HTR-8/SVneo (cell line): ENCODE measurements at regions not wholly inside any gene's neighbourhood (a gene's known extent, or its start where the extent isn't known, plus 50 kb on each side); places are given as distances from the start of the nearest gene placed in this dataset.
A peak's percentile ranks its signal among the peaks of the same experiment; 100 is the strongest.

Experiments used
- DNase-seq: peaks from one replicate; pipeline ENCODE4 v3.0.0; 2011; ENCODE audit warnings: low spot score, mixed read lengths; ENCODE audit not compliant: insufficient read length
- FAIRE-seq: peaks from 2 replicates; lab custom pipeline; 2011; peaks lifted over from hg19 to GRCh38; lab: Jason Lieb, UNC

GRCh38 chr1:229109320-229109761, 161.6 kb upstream of the RAB4A start:
- FAIRE-seq (no peak), DNase-seq (no peak)

GRCh38 chr1:229110986-229111385, 159.9 kb upstream of the RAB4A start:
- FAIRE-seq (no peak), DNase-seq (no peak)

- FAIRE-seq (no peak), DNase-seq (no peak)
These were observed 159.1 kb upstream of the RAB4A start for GRCh38 chr1:229111703-229112319.

GRCh38 chr1:229112832-229113548, 157.9 kb upstream of the RAB4A start:
- FAIRE-seq (no peak), DNase-seq (no peak)

GRCh38 chr1:229114315-229114714, 156.6 kb upstream of the RAB4A start:
- DNase-seq: peak; percentile 22
- FAIRE-seq: no peak

GRCh38 chr1:229114850-229115365, 156.0 kb upstream of the RAB4A start:
- DNase-seq: peak; percentile 39
- no peak for FAIRE-seq

GRCh38 chr1:229116114-229116513, 154.8 kb upstream of the RAB4A start:
- DNase-seq: no peak
- FAIRE-seq: no peak

- FAIRE-seq (no peak), DNase-seq (no peak)
These were observed 153.1 kb upstream of the RAB4A start for GRCh38 chr1:229117664-229118300.

GRCh38 chr1:229118477-229119061, 152.3 kb upstream of the RAB4A start:
- DNase-seq (no peak), FAIRE-seq (no peak)

GRCh38 chr1:229119161-229119560, 151.8 kb upstream of the RAB4A start:
- DNase-seq: no peak
- no peak for FAIRE-seq

GRCh38 chr1:229119876-229120275, 151.0 kb upstream of the RAB4A start:
- no peak for DNase-seq
- FAIRE-seq: no peak

- no peak for FAIRE-seq
- no peak for DNase-seq
These were observed 149.0 kb upstream of the RAB4A start for GRCh38 chr1:229121845-229122436.

- DNase-seq: no peak
These were observed 148.3 kb upstream of the RAB4A start for GRCh38 chr1:229122606-229123005.

GRCh38 chr1:229124116-229124515, 146.8 kb upstream of the RAB4A start:
- FAIRE-seq (no peak), DNase-seq (no peak)

More at GRCh38 chr1:229122606-229123005, 148.3 kb upstream of the RAB4A start:
- FAIRE-seq: no peak

- FAIRE-seq (no peak), DNase-seq (no peak)
These were observed 146.3 kb upstream of the RAB4A start for GRCh38 chr1:229124520-229125124.

GRCh38 chr1:229127301-229127700, 143.6 kb upstream of the RAB4A start:
- DNase-seq (no peak), FAIRE-seq (no peak)

GRCh38 chr1:229128066-229128608, 142.8 kb upstream of the RAB4A start:
- DNase-seq (no peak), FAIRE-seq (no peak)

GRCh38 chr1:229129301-229130027, 141.4 kb upstream of the RAB4A start:
- no peak for FAIRE-seq
- DNase-seq: no peak

GRCh38 chr1:229130028-229130668, 140.8 kb upstream of the RAB4A start:
- no peak for FAIRE-seq
- DNase-seq: no peak
